ENCODE measurements at regions not wholly inside any gene's neighbourhood (a gene's known extent, or its start where the extent isn't known, plus 50 kb on each side); places are given as distances from the start of the nearest gene placed in this dataset.

DNA sequence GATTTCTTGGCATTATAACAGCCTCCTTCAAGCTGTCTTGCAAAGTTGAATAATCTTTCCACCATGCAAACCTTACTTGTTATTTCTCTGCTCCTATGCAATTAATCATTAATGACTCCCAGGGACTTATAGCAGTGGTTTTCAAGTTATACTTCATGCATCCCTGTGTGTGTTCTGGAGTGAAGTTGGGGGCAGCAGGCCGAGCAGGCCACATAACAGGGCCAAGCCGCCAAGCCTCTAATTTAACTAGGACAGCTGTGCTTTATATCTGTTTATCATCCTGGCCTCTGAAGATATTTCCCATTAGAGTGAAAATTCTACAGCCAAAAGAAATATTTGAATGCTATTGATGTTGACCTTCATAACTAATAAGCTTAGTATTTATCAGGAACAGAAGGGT is 133.5 kb upstream of the PAK3 start:
- no peaks in the 10 kb centered on the region for H3K9me3 ChIP-seq
- no peak overlapping the region for H3K4me3 ChIP-seq
- H3K27ac ChIP-seq, result no peak overlapping the region
- WGBS, 3 donors, result 51 to 71% (median 63%) methylated on average over 2 of the region's 2 CpGs
- DNase-seq, result no peak
- H3K27me3 ChIP-seq, result no peaks in the 10 kb centered on the region
- TF ChIP-seq EP300 (IDR thresholded peaks at IDR 0.05), result no peak
- TF ChIP-seq, protein P1, sequence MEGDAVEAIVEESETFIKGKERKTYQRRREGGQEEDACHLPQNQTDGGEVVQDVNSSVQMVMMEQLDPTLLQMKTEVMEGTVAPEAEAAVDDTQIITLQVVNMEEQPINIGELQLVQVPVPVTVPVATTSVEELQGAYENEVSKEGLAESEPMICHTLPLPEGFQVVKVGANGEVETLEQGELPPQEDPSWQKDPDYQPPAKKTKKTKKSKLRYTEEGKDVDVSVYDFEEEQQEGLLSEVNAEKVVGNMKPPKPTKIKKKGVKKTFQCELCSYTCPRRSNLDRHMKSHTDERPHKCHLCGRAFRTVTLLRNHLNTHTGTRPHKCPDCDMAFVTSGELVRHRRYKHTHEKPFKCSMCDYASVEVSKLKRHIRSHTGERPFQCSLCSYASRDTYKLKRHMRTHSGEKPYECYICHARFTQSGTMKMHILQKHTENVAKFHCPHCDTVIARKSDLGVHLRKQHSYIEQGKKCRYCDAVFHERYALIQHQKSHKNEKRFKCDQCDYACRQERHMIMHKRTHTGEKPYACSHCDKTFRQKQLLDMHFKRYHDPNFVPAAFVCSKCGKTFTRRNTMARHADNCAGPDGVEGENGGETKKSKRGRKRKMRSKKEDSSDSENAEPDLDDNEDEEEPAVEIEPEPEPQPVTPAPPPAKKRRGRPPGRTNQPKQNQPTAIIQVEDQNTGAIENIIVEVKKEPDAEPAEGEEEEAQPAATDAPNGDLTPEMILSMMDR (IDR thresholded peaks at IDR 0.05), result no peak
- TF ChIP-seq POLR2A (IDR thresholded peaks at IDR 0.05), result no peak
- no peaks in the 10 kb centered on the region for H3K36me3 ChIP-seq
- no peaks in the 10 kb centered on the region for H3K4me1 ChIP-seq (ENCODE audit: insufficient read depth)
- intact Hi-C loops (cut with DNase I), result no loop called here

DNA sequence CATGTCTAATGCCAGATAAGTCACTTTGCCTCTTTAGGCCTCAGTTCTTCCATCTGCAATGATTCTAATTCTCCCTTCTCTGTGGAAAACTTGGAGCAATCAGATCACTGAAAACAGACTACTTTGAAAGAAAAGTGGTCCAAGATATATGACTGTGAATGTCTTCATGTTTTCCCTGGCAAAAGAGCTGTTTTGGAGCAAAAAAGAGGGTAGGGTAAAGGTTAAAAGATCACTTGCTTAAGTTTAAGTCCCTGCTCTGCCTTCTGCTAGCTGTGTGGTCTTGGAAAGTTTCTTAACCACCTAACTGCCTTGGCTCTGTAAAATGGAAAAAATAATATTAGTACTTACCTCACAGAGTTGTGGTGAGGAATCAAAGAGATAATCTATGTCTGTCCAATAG is 140.3 kb upstream of the PAK3 start:
- DNase-seq, result no peak
- Histone ChIP-seq H3K9me3 (no peaks in the 10 kb centered on the region), H3K4me3 (no peak overlapping the region), H3K4me1 (ENCODE audit: insufficient read depth) (no peaks in the 10 kb centered on the region), H3K27ac (no peak overlapping the region), H3K36me3 (no peaks in the 10 kb centered on the region), H3K27me3 (no peaks in the 10 kb centered on the region)
- intact Hi-C loops (cut with DNase I), result no loop called here
- no peak for TF ChIP-seq EP300 (IDR thresholded peaks at IDR 0.05)
- no peak for TF ChIP-seq POLR2A (IDR thresholded peaks at IDR 0.05)

DNA sequence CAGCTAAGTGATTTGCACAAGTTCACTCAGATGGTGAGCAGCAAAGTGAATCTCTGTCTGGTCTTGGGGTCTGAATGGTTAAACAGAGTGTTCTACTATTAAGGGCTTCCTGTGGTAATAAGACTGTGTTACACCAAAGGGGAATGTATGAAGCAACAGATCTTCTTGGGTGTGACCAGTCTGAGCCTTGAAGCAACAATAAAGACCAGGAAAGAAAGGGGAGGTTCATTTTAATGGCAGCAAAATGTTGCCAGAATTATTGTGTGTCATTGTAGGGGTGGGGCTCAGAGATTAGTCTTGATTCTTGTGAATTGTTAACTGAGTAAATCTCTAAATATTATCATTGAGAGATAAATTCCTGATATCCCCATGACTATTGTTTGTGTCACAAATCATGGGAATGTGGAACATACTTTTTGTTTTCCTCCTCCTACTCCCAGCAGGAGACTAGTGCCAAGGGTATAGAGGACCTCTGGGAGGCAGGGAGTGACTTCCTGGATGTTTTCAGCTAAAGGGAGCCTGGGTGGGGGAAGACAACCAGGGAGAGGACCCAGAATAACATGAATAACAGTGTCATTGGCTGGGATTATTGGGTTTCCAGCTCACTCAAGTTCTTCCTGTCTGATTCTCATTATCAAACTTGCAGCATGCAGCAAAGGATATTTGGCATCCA is 141.4 kb upstream of the PAK3 start:
- DNase-seq, result no peak
- TF ChIP-seq EP300 (IDR thresholded peaks at IDR 0.05) (no peak), POLR2A (IDR thresholded peaks at IDR 0.05) (no peak)
- TF ChIP-seq, protein P1 (IDR thresholded peaks at IDR 0.05), result no peak
- Histone ChIP-seq H3K27me3 (no peaks in the 10 kb centered on the region), H3K4me1 (ENCODE audit: insufficient read depth) (no peaks in the 10 kb centered on the region), H3K27ac (no peak overlapping the region), H3K9me3 (no peaks in the 10 kb centered on the region), H3K4me3 (no peak overlapping the region), H3K36me3 (no peaks in the 10 kb centered on the region)
- intact Hi-C loops (cut with DNase I), result no loop called here

DNA sequence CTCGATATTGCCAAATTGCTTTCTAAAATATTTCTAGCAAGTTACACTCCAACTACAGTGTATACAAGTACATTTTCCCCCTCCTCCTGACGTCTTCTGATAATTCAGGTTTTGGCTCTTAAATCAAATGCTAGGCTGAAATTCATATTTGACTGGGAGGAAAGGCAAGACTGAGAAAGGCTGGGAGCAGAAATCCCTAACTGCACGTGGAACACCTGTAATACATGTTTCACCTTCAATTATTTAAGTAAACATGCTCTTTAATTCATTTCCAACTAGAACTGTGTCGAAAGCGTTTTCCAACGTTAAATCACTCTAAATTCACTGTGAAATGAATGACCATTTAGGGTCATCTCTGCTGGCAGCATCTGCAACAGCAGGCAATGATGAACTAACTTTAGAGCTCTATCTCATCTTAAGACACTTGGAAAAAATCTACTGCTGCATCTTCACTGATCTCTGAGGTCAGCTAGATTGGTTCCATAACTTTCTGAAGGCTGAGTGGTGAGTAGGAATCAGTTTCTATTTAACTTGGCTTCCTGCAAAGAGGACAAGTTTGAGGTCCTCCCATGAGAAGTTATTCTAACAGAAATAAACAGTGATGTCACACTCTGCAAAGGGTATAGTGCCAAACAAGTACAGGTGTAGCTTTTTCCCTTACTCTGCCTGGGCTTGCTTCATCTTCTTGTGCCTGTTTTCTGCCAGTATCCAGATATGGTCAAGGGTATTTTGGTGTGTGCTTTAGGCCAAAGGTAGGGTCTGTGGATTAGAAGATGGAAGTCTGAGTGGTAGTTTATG is 144.3 kb upstream of the PAK3 start:
- Histone ChIP-seq H3K27ac (no peak overlapping the region), H3K36me3 (no peaks in the 10 kb centered on the region), H3K4me1 (ENCODE audit: insufficient read depth) (no peaks in the 10 kb centered on the region), H3K4me3 (no peak overlapping the region), H3K9me3 (no peaks in the 10 kb centered on the region), H3K27me3 (no peaks in the 10 kb centered on the region)
- intact Hi-C loops (cut with DNase I), result no loop called here
- TF ChIP-seq POLR2A (IDR thresholded peaks at IDR 0.05) (no peak), EP300 (IDR thresholded peaks at IDR 0.05) (no peak)
- TF ChIP-seq, protein P1 (IDR thresholded peaks at IDR 0.05), result no peak
- DNase-seq, result no peak
- 27 to 34% (median 31%) methylated on average over 6 of the region's 6 CpGs for WGBS, 3 donors

Measured in ovary (tissue), 7 donors.